Right lobe of liver (tissue), 6 donors: ENCODE measurements at regions not wholly inside any gene's neighbourhood (a gene's known extent, or its start where the extent isn't known, plus 50 kb on each side); places are given as distances from the start of the nearest gene placed in this dataset.

ENCODE experiments used
- ATAC-seq, 4 donors: fragments of 200-7000 bp; cut with Tn5 transposase; one replicate each; pipeline ENCODE4 v1.9.1; 2020; ENCODE audit warnings: mild to moderate bottlenecking in 4 of 4, moderate library complexity in 4 of 4
- DNase-seq, 3 donors: peaks; one replicate each; pipeline ENCODE4 v3.0.0-alpha.2; 2020
- H3K27ac ChIP-seq, 3 donors: fragments of 200-600 bp; one replicate each; pipeline ENCODE4 v1.8.0; 2022
- H3K27me3 ChIP-seq, 2 donors: fragments of 200-600 bp; one replicate each; pipeline ENCODE4 v1.8.0; 2022
- H3K36me3 ChIP-seq, 4 donors: fragments of 200-600 bp; sonication (generic) in 1 of 4; one replicate each; pipeline versions ENCODE4 v1.5.1 to v1.8.0; 2017 to 2022; ENCODE audit warnings: control low read depth in 1 of 4
- H3K4me1 ChIP-seq, 4 donors: fragments of 200-600 bp; sonication (generic) in 1 of 4; one replicate each; pipeline versions ENCODE4 v1.5.1 to v1.8.0; 2017 to 2022; ENCODE audit warnings: control low read depth in 1 of 4
- H3K4me3 ChIP-seq, 3 donors: fragments of 200-600 bp; one replicate each; pipeline ENCODE4 v1.8.0; 2022
- H3K9me3 ChIP-seq, 4 donors: fragments of 200-600 bp; sonication (generic) in 1 of 4; one replicate each; pipeline versions ENCODE4 v1.5.1 to v1.8.0; 2017 to 2022; ENCODE audit warnings: control low read depth in 1 of 4
- CTCF ChIP-seq, 4 donors: fragments of 200-600 bp in 3 of 4; fragments of 450-650 bp in 1 of 4; IDR thresholded peaks; one replicate each; pipeline versions ENCODE4 v1.5.1 to v1.8.0; 2016 to 2022; ENCODE audit warnings: antibody characterized with exemption in 4 of 4, mild to moderate bottlenecking in 2 of 4
- POLR2A ChIP-seq: fragments of 450-650 bp; IDR thresholded peaks from one replicate; pipeline ENCODE4 v1.6.1; 2017; ENCODE audit warnings: antibody characterized with exemption, mild to moderate bottlenecking
- WGBS: methylation state at CpG from one replicate; pipeline ENCODE4 v1.1.6; 2018; ENCODE audit warnings: low coverage, low lambda C conversion rate; ENCODE audit not compliant: insufficient coverage; ENCODE audit errors: missing lambda C conversion rate; 5-methylcytosine and 5-hydroxymethylcytosine counted together
- intact Hi-C, 2 donors: fragments of 100-400 bp; cut with DNase I; formaldehyde crosslinking; loops; one replicate each; pipeline versions ENCODE4 v1.11.2 to v1.14.1; 2022
- donor health status: DM: no; HTN: yes; CAD: no.
- donor health status: DM: no; HTN: no; CAD: no.
- donor health status: DM: no; HTN: no; CAD: no.
- donor health status: DM: no; HTN: yes; CAD: no.
- donor health status: DM: no; HTN: yes; CAD: no.

GRCh38 chr3:145159640-145160039, 1001.3 kb downstream of the PLOD2 start:
- no peak overlapping the region for H3K4me3 ChIP-seq
- intact Hi-C loops: no loop called here
- DNase-seq (no peak), ATAC-seq (no peak)
- no peaks in the 10 kb centered on the region for H3K4me1 ChIP-seq
- no peak for TF ChIP-seq POLR2A
- no peak for TF ChIP-seq CTCF (IDR thresholded peaks at IDR 0.05)
- no peaks in the 10 kb centered on the region for H3K9me3 ChIP-seq
- no peaks in the 10 kb centered on the region for H3K36me3 ChIP-seq
- no peaks in the 10 kb centered on the region for H3K27me3 ChIP-seq
- no peak overlapping the region for H3K27ac ChIP-seq

GRCh38 chr3:145170121-145170520, 990.9 kb downstream of the PLOD2 start:
- no peaks in the 10 kb centered on the region for H3K9me3 ChIP-seq
- no peaks in the 10 kb centered on the region for H3K36me3 ChIP-seq
- H3K4me1 ChIP-seq: no peaks in the 10 kb centered on the region
- no peak overlapping the region for H3K4me3 ChIP-seq
- H3K27ac ChIP-seq: no peak overlapping the region
- 83% methylated on average over 1 of the region's 2 CpGs for WGBS
- TF ChIP-seq POLR2A (no peak), CTCF (IDR thresholded peaks at IDR 0.05) (no peak)
- intact Hi-C loops: no loop called here
- no peaks in the 10 kb centered on the region for H3K27me3 ChIP-seq
- no peak for ATAC-seq
- no peak for DNase-seq

- Histone ChIP-seq H3K36me3 (no peaks in the 10 kb centered on the region), H3K9me3 (no peaks in the 10 kb centered on the region), H3K4me3 (no peak overlapping the region), H3K27ac (no peak overlapping the region), H3K27me3 (no peaks in the 10 kb centered on the region), H3K4me1 (no peaks in the 10 kb centered on the region)
- TF ChIP-seq POLR2A (no peak), CTCF (IDR thresholded peaks at IDR 0.05) (no peak)
- no peak for ATAC-seq
- WGBS: 49% methylated on average over 3 of the region's 3 CpGs
- intact Hi-C loops: no loop called here
- DNase-seq: no peak
These were observed 985.4 kb downstream of the PLOD2 start for GRCh38 chr3:145175626-145176025.

GRCh38 chr3:145176907-145177306, 984.1 kb downstream of the PLOD2 start:
- no peak overlapping the region for H3K27ac ChIP-seq
- ATAC-seq: no peak
- 66% methylated on average over 2 of the region's 2 CpGs for WGBS
- H3K4me1 ChIP-seq: no peaks in the 10 kb centered on the region
- H3K36me3 ChIP-seq: no peaks in the 10 kb centered on the region
- no peak overlapping the region for H3K4me3 ChIP-seq
- no peak for DNase-seq
- no peaks in the 10 kb centered on the region for H3K27me3 ChIP-seq
- intact Hi-C loops: no loop called here
- TF ChIP-seq POLR2A (no peak), CTCF (IDR thresholded peaks at IDR 0.05) (no peak)
- no peaks in the 10 kb centered on the region for H3K9me3 ChIP-seq

GRCh38 chr3:145177828-145178227, 983.2 kb downstream of the PLOD2 start:
- H3K27ac ChIP-seq: no peak overlapping the region
- intact Hi-C loops: no loop called here
- H3K27me3 ChIP-seq: no peaks in the 10 kb centered on the region
- no peaks in the 10 kb centered on the region for H3K9me3 ChIP-seq
- no peaks in the 10 kb centered on the region for H3K36me3 ChIP-seq
- whole genome bisulfite sequencing: 52% methylated on average over 2 of the region's 2 CpGs
- TF ChIP-seq POLR2A: no peak
- TF ChIP-seq CTCF (IDR thresholded peaks at IDR 0.05): no peak
- H3K4me3 ChIP-seq: no peak overlapping the region
- ATAC-seq (peak in 3 of 4 donors; percentile 33 to 55 (median 44)), DNase-seq (no peak)
- no peaks in the 10 kb centered on the region for H3K4me1 ChIP-seq
